GM19025 (cell line): ENCODE measurements at regions not wholly inside any gene's neighbourhood (a gene's known extent, or its start where the extent isn't known, plus 50 kb on each side); places are given as distances from the start of the nearest gene placed in this dataset.
"Not testable (repeated sequence)": the region's sequence is repeated elsewhere in the genome, so short reads cannot be mapped to it uniquely, and the experiment has no call there.

Source experiments
- ATAC-seq: cut with Tn5 transposase; IDR thresholded peaks from one replicate; pipeline ENCODE4 v1.9.1; 2021; ENCODE audit warnings: mild to moderate bottlenecking, low read depth, moderate library complexity; ENCODE audit not compliant: unreplicated experiment

GRCh38 chr17:73910206-73910605 lies 266.0 kb upstream of the SDK2 start:
- ATAC-seq: no peak

- ATAC-seq: no peak
Measured at GRCh38 chr17:73910821-73911515, 266.7 kb upstream of the SDK2 start.

- no peak for ATAC-seq
Measured at GRCh38 chr17:73911726-73912372, 267.6 kb upstream of the SDK2 start.

GRCh38 chr17:73912373-73912746 lies 268.1 kb upstream of the SDK2 start:
- no peak for ATAC-seq

GRCh38 chr17:73914536-73915274 lies 270.5 kb upstream of the SDK2 start:
- no peak for ATAC-seq

- ATAC-seq: not testable (repeated sequence)
Measured at GRCh38 chr17:73919033-73919432, 274.8 kb upstream of the SDK2 start.

- no peak for ATAC-seq
Measured at GRCh38 chr17:73921306-73921705, 277.1 kb upstream of the SDK2 start.

GRCh38 chr17:73924114-73924908 lies 279.2 kb upstream of the RPL38 start:
- no peak for ATAC-seq

- no peak for ATAC-seq
Measured at GRCh38 chr17:73924909-73925186, 278.6 kb upstream of the RPL38 start.

- no peak for ATAC-seq
Measured at GRCh38 chr17:73929860-73930430, 273.5 kb upstream of the RPL38 start.

GRCh38 chr17:73932216-73932749 lies 271.2 kb upstream of the RPL38 start:
- ATAC-seq: no peak

GRCh38 chr17:73933164-73933766 lies 270.2 kb upstream of the RPL38 start:
- ATAC-seq: no peak

- ATAC-seq: no peak
Measured at GRCh38 chr17:73933871-73934270, 269.6 kb upstream of the RPL38 start.

GRCh38 chr17:73934696-73935095 lies 268.8 kb upstream of the RPL38 start:
- ATAC-seq: no peak

- no peak for ATAC-seq
Measured at GRCh38 chr17:73936908-73937627, 266.4 kb upstream of the RPL38 start.

GRCh38 chr17:73938706-73939105 lies 264.8 kb upstream of the RPL38 start:
- no peak for ATAC-seq

GRCh38 chr17:73939806-73940205 lies 263.7 kb upstream of the RPL38 start:
- ATAC-seq: no peak

- no peak for ATAC-seq
Measured at GRCh38 chr17:73940511-73940910, 263.0 kb upstream of the RPL38 start.

- ATAC-seq: no peak
Measured at GRCh38 chr17:73941919-73942530, 261.5 kb upstream of the RPL38 start.
